ENCODE measurements at regions not wholly inside any gene's neighbourhood (a gene's known extent, or its start where the extent isn't known, plus 50 kb on each side); places are given as distances from the start of the nearest gene placed in this dataset.

DNA sequence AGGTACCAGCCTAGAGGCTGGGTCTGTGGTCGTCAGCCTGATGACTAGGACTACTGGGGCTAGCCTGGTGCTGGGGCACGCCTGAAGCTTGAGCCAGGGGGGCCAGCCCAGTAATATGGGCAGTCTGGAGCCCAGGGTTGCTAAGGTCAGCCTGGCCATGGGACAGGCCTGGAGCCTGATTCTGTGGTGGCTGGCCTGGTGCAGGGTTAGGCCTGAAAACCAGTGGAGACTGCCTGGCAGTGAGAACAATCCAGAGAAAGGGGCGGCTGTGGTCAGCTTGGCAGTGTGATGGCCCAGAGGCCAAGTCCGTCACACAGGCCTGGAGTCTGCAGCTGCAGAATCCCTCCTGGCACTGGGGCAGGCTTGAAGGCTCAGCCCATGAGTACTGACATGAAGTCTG is 445.8 kb downstream of the SATB2 start:
- Histone ChIP-seq H3K27me3 (ENCODE audit: insufficient read depth, low read length) (no peaks in the 10 kb centered on the region), H3K27ac (ENCODE audit: low read depth, low read length, poor library complexity, severe bottlenecking) (no peak overlapping the region), H2AFZ (ENCODE audit: low read length) (no peak overlapping the region), H3K9me2 (ENCODE audit: low read depth, low read length) (no peaks in the 10 kb centered on the region), H3K9ac (ENCODE audit: low read length) (no peak overlapping the region), H3K9me3 (ENCODE audit: low read length) (0 out of 2 replicates have a peak, but pooled peaks cover 3% of the 10 kb centered on the region), H3K4me1 (ENCODE audit: insufficient read depth, low read length, severe bottlenecking) (no peaks in the 10 kb centered on the region), H3K36me3 (ENCODE audit: insufficient read depth, low read length) (no peaks in the 10 kb centered on the region), H3F3A (ENCODE audit: insufficient read depth, low read length) (no peaks in the 10 kb centered on the region), H4K20me1 (ENCODE audit: insufficient read depth, low read length) (no peaks in the 10 kb centered on the region), H3K79me2 (ENCODE audit: insufficient read depth, low read length) (no peaks in the 10 kb centered on the region), H3K4me3 (ENCODE audit: low read depth, low read length, poor library complexity, severe bottlenecking) (no peak overlapping the region), H3K4me2 (ENCODE audit: low read length) (no peak overlapping the region)
- TF ChIP-seq, protein P1, sequence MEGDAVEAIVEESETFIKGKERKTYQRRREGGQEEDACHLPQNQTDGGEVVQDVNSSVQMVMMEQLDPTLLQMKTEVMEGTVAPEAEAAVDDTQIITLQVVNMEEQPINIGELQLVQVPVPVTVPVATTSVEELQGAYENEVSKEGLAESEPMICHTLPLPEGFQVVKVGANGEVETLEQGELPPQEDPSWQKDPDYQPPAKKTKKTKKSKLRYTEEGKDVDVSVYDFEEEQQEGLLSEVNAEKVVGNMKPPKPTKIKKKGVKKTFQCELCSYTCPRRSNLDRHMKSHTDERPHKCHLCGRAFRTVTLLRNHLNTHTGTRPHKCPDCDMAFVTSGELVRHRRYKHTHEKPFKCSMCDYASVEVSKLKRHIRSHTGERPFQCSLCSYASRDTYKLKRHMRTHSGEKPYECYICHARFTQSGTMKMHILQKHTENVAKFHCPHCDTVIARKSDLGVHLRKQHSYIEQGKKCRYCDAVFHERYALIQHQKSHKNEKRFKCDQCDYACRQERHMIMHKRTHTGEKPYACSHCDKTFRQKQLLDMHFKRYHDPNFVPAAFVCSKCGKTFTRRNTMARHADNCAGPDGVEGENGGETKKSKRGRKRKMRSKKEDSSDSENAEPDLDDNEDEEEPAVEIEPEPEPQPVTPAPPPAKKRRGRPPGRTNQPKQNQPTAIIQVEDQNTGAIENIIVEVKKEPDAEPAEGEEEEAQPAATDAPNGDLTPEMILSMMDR (IDR thresholded peaks at IDR 0.05; ENCODE audit: low read length): no peak
- TF ChIP-seq EZH2 (IDR thresholded peaks at IDR 0.05; ENCODE audit: borderline replicate concordance, low read length): no peak

DNA sequence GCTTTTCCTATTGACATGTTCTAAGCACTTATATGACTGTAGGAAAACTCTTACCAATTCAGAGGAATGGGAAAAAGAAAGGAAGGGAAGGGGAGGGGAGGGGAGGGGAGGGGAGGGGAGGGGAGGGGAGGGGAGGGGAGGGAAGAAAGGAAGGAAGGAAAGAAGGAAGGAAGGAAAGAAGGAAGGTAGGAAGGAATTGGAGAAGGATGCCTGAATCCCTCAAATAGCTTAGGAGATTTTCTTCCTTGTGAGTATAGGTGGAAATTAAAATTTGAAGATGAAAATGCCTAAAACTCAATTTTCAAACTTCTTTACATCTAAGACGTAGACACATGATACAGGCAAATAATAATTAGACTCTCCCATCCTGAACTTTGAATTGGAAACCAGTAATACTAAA is 463.1 kb downstream of the SATB2 start:
- H3K9ac ChIP-seq (ENCODE audit: low read length): no peak overlapping the region
- H3K4me3 ChIP-seq (ENCODE audit: low read depth, low read length, poor library complexity, severe bottlenecking): no peak overlapping the region

DNA sequence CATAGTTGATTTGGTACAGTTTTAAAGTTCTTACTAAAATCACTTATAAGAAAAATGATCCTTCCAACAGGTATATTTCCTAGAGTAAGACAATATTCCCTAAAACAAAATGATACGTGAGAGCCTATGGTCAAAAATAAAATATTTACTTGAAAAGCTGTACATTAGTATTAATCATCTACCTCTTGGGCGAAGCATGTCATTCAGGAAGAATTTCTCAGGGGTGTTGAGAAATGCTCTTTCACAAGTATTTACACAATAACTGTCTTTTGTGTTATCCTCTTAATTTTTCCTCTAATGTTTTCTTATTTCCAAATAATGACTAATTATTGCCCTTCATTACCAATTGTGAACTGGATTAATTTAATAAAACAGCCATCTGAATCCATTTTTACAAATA is 466.3 kb downstream of the SATB2 start:
- no peak overlapping the region for H3K4me3 ChIP-seq (ENCODE audit: low read depth, low read length, poor library complexity, severe bottlenecking)
- H2AFZ ChIP-seq (ENCODE audit: low read length): no peak overlapping the region
- TF ChIP-seq, protein P1 (IDR thresholded peaks at IDR 0.05; ENCODE audit: low read length): no peak
- no peak for TF ChIP-seq EZH2 (IDR thresholded peaks at IDR 0.05; ENCODE audit: borderline replicate concordance, low read length)
- H3K27ac ChIP-seq (ENCODE audit: low read depth, low read length, poor library complexity, severe bottlenecking): no peak overlapping the region
- H3K4me1 ChIP-seq (ENCODE audit: insufficient read depth, low read length, severe bottlenecking): no peaks in the 10 kb centered on the region
- H3K4me2 ChIP-seq (ENCODE audit: low read length): no peak overlapping the region
- H3K9me2 ChIP-seq (ENCODE audit: low read depth, low read length): no peaks in the 10 kb centered on the region
- peaks cover 13% of the 10 kb centered on the region for H3K9me3 ChIP-seq (ENCODE audit: low read length)
- no peaks in the 10 kb centered on the region for H3K79me2 ChIP-seq (ENCODE audit: insufficient read depth, low read length)
- H3K9ac ChIP-seq (ENCODE audit: low read length): no peak overlapping the region
- H4K20me1 ChIP-seq (ENCODE audit: insufficient read depth, low read length): no peaks in the 10 kb centered on the region
- no peaks in the 10 kb centered on the region; the same call in 1 of the 2 replicates for H3K36me3 ChIP-seq (ENCODE audit: insufficient read depth, low read length)
- no peaks in the 10 kb centered on the region for H3K27me3 ChIP-seq (ENCODE audit: insufficient read depth, low read length)
- H3F3A ChIP-seq (ENCODE audit: insufficient read depth, low read length): no peaks in the 10 kb centered on the region

More for the DNA sequence above, 463.1 kb downstream of the SATB2 start:
- H3K79me2 ChIP-seq (ENCODE audit: insufficient read depth, low read length): no peaks in the 10 kb centered on the region
- H3K27me3 ChIP-seq (ENCODE audit: insufficient read depth, low read length): no peaks in the 10 kb centered on the region
- no peaks in the 10 kb centered on the region; the same call in 1 of the 2 replicates for H3K36me3 ChIP-seq (ENCODE audit: insufficient read depth, low read length)
- no peaks in the 10 kb centered on the region for H3K9me2 ChIP-seq (ENCODE audit: low read depth, low read length)
- no peak overlapping the region for H2AFZ ChIP-seq (ENCODE audit: low read length)
- no peak overlapping the region for H3K27ac ChIP-seq (ENCODE audit: low read depth, low read length, poor library complexity, severe bottlenecking)
- no peak for TF ChIP-seq EZH2 (IDR thresholded peaks at IDR 0.05; ENCODE audit: borderline replicate concordance, low read length)
- TF ChIP-seq, protein P1 (IDR thresholded peaks at IDR 0.05; ENCODE audit: low read length): no peak
- H3K9me3 ChIP-seq (ENCODE audit: low read length): peaks cover 15% of the 10 kb centered on the region
- no peak overlapping the region for H3K4me2 ChIP-seq (ENCODE audit: low read length)
- no peaks in the 10 kb centered on the region for H3F3A ChIP-seq (ENCODE audit: insufficient read depth, low read length)
- no peaks in the 10 kb centered on the region for H3K4me1 ChIP-seq (ENCODE audit: insufficient read depth, low read length, severe bottlenecking)
- no peaks in the 10 kb centered on the region for H4K20me1 ChIP-seq (ENCODE audit: insufficient read depth, low read length)

All from OCI-LY1 (cell line).